HG02981 (cell line): ENCODE measurements at regions not wholly inside any gene's neighbourhood (a gene's known extent, or its start where the extent isn't known, plus 50 kb on each side); places are given as distances from the start of the nearest gene placed in this dataset.
"Not testable (repeated sequence)": the region's sequence is repeated elsewhere in the genome, so short reads cannot be mapped to it uniquely, and the experiment has no call there.

ENCODE experiments used
- ATAC-seq: cut with Tn5 transposase; IDR thresholded peaks from one replicate; pipeline ENCODE4 v1.9.1; 2021; ENCODE audit warnings: mild to moderate bottlenecking, moderate library complexity; ENCODE audit not compliant: unreplicated experiment

DNA sequence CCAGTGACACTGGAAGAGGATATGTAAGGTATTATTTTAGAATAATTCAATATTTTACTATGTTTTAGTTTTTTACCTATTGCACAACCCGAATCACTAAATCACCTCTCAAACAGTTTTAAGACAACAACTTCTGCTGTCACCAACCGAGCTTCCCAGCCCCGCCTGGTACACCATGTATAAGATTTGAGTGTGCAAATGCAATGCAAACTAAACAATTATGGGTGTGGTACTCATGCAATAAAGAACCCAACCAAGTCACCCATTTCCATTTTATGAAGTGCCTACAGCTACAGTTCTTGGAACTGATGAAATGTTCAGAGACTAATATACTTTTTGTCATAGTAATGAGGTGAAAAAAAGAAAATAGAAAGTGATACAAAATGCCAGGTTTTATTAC lies 256.2 kb downstream of the TAFA4 start:
- ATAC-seq: no peak

GRCh38 chr3:68667346-68667745 lies 265.0 kb downstream of the TAFA4 start:
- ATAC-seq: no peak

DNA sequence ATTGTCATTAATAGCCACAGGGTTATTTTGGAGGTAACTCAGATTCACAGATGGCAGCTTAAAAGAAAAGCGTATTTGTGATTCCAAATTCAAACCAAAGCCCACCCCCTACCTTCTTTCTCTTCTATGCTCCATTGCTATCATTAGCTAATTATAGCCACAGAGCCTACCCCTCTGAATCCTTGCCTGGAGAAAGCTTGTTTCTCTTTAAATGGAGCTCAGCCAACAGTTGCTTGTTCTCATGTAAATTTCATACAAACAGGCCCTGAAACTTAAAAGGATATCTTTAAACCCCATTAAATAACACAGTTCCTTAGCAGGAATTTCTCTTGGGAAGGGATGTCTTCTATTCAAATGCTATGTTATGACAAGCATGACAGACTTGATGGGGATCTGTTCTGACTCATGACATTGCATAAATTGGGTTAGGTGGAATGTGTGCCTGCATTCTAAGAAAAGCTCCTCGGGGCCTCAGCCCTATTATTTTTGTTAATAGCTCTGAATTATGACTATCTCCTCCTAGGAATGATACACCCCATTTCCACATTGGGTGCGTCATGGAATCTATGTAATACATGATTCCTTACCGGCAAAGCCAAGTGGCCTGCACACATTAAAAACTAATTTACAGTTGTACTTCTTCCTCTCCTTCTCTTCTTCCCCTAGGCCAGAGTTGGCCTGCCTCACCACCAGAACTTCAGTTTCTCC lies 265.8 kb downstream of the TAFA4 start:
- no peak for ATAC-seq

DNA sequence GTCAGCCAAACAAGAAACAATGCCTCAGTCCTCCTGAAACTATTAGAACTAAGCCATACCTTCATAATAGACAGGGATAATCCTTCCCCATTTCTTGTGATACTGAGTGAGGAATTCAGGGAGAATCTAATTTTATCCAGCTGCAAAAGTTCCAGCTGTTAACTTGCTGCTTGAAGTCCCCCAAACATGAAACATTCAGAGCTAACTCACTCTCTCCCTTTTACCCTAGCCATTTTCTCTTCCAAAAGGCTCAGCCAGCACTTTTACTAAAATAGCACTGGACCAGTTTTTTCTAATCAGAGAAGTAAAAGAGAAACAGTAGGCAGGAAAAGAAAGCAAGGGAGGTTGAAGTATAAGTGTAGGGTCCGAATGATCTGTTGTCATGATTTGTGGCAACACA lies 268.1 kb downstream of the TAFA4 start:
- ATAC-seq: no peak

DNA sequence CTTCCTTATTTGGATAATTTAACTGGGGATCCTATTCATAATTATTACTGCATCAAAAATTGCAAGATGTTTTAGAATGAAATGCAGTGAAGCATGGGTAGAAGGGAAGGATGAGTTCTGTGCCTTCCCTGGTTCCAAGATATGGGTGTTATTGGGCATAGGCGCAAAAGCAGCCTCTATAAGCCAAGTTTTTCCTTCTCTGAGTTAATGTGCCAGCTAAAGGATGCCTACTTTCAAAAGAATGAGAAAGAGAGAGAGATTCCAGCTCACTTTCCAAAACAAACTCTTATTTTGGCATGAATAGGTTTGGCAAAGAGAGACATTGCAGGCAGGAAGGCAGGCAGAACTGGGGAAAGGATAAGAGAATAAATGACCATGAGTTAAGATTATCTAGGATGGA lies 270.2 kb downstream of the TAFA4 start:
- no peak for ATAC-seq

DNA sequence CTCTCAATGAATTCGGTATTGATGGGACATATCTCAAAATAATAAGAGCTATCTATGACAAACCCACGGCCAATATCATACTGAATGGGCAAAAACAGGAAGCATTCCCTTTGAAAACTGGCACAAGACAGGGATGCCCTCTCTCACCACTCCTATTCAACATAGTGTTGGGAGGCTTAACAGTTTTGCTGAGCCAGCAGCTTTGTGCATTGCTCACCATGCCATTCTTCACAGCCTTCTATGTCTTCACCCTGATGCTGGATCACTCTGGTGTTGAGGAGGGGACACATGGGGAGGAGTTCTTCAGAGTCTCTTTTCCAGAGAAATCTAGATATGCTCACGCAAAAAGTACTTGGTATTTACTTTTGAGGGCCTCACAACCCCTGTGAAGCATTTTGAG lies 281.7 kb downstream of the TAFA4 start:
- ATAC-seq: not testable (repeated sequence)

- no peak for ATAC-seq
These were observed 283.9 kb downstream of the TAFA4 start for GRCh38 chr3:68648494-68648893.

DNA sequence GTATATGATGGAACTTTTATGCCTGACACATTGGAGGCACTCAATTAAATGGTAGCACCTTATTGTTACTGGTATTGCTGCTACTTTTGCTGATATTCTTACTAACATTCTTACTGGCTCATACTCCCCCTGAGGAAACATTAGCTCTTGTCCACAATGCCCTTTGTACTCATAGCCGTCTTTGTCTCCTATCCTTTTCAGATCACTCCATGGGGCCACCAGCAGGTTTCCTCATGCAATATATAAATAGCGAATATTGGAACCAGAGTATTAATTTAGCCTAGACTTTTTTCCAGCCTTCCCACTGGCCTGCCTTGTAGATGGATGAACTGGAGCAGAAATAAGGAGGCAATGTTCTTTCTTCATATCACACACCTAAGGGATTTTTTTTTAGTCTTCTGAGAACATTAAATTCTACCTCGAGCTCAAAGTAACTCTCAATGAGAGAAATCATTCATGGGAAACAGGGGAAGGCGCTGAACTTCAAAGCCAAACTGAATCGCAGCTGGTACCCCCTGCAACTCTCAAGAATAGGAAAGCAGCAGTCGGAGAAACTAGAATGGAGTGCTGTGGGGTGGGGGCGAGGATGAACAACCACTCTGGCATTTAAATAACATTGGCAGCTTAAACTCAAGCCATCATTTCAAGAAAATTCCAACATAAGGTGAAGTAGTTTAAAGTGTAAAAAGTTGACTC lies 300.3 kb downstream of the TAFA4 start:
- no peak for ATAC-seq

- ATAC-seq: no peak
These were observed 312.1 kb downstream of the TAFA4 start for GRCh38 chr3:68620211-68620610.

GRCh38 chr3:68614087-68614486 lies 318.3 kb downstream of the TAFA4 start:
- ATAC-seq: no peak

DNA sequence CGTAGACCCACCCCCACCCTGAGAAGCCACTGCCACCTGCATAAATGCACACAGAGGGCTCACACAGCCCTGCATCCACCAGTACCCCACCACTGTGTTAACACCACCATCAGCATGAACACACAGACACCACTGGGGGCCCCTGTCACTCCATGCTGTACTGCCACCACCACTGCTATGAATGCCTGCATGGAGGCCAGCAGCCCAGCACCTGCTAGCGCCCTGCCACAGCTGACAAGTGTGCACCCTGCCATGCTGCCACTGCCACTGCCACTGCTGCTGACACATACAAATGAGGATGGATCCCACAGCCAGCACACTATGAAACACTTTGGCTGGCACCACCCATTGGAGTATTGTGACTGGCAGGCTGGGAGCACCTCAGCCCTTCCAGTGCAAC lies 361.0 kb downstream of the TAFA4 start:
- ATAC-seq: no peak

DNA sequence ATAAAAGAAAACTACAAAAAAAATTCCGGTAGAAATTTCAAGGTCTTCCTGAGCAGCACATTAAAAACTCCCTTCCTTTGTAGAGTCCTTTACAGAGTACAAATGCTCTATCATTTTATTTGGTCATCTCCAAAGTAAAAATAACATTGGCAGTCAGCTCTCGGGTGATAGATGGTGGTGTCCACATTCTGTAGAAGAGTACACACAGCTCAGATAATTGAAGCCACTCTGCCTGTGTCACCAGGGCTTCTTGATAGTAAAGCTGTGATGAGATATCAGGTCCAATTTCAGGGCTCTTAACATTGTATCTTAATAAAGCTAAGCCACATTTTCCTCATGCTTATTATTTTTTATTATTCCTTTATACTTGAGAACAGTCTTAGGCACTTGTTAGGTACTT lies 371.6 kb downstream of the TAFA4 start:
- ATAC-seq: no peak

GRCh38 chr3:68535782-68536181 lies 396.6 kb downstream of the TAFA4 start:
- ATAC-seq: no peak

GRCh38 chr3:68523330-68523729 lies 409.0 kb downstream of the TAFA4 start:
- ATAC-seq: no peak

DNA sequence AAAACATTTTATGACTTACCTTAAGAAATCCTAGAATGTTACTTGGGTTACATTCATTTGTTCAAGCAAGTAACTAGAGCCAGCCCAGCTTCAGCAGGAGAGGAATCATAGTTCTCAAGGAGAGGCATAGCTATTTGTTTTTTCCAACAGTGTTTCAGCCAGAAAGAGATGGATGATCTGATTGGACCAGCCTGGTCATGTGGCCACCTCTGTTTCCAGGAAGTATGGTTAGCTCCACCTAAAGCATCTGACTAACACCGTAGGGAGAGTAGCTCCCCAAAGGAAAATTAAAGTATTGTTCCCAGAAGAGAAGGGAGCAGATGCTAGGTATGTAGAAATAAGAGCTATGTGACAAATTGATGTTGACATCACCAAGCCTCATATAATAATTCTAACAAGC lies 417.1 kb downstream of the TAFA4 start:
- no peak for ATAC-seq

- ATAC-seq: no peak
These were observed 428.1 kb downstream of the TAFA4 start for GRCh38 chr3:68504201-68504600.

- ATAC-seq: not testable (repeated sequence)
These were observed 446.5 kb downstream of the TAFA4 start for GRCh38 chr3:68485845-68486244.

- no peak for ATAC-seq
These were observed 447.3 kb downstream of the TAFA4 start for GRCh38 chr3:68485051-68485450.

- ATAC-seq: no peak
These were observed 448.7 kb downstream of the TAFA4 start for GRCh38 chr3:68483601-68484000.

DNA sequence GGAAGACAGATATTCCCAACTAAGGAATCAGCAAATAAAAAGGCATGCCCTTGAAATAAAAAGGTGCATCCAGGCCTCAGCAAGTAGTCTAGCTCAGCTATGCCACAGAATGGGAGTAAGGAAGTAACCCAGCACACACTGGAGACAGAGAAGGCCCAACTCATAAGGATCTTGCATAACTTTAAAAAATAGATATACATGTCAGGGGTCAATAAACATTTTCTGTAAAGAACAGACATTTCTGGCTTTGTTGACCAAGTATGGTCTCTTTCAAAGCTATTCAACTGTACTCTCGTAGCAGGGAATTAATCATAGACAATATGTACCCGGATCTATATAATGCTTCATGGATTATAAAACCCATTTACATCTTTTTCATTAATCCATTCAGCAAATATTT lies 449.3 kb downstream of the TAFA4 start:
- no peak for ATAC-seq

DNA sequence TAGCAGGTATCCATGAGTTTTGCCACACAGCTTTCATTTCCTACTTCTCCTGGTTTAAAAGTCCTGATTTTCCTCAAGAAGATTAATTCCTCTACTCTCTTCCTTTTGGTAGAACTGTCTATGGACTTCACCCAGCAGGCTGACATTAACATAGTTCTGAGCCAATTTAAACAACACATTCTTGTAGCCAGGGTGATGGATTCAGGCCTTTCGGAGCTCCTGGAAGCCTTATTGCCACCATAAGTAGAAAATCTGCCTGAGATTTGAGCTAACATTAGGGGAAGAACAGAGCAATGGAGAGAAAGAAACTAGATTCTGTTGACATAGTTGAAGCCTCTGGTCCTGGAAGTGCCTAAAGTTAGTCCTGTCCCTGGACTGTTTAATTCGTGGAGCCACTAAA lies 449.8 kb downstream of the TAFA4 start:
- ATAC-seq: no peak

GRCh38 chr3:68479779-68480178 lies 452.6 kb downstream of the TAFA4 start:
- ATAC-seq: no peak
